ENCODE measurements at regions not wholly inside any gene's neighbourhood (a gene's known extent, or its start where the extent isn't known, plus 50 kb on each side); places are given as distances from the start of the nearest gene placed in this dataset.

- ATAC-seq (ENCODE audit: poor library complexity), result no peak
These were observed 124.7 kb upstream of the NIPBL start for GRCh38 chr5:36751886-36752285.

GRCh38 chr5:36755342-36755741, 121.2 kb upstream of the NIPBL start:
- Histone ChIP-seq H3K27ac (ENCODE audit: low read depth in 1 of 2, low read length in 2 of 2) (no peak overlapping the region), H3K27me3 (ENCODE audit: control insufficient read depth in 1 of 2, insufficient read depth in 2 of 2, low read length in 2 of 2) (peaks cover 0 to 5% of the 10 kb centered on the region in 2 experiments), H3K4me1 (ENCODE audit: insufficient read depth, low read length) (no peaks in the 10 kb centered on the region), H3K36me3 (ENCODE audit: insufficient read depth, low read length) (no peaks in the 10 kb centered on the region), H3K9me3 (ENCODE audit: control insufficient read depth in 1 of 2, insufficient read depth in 1 of 2, low read length in 2 of 2) (no peaks in the 10 kb centered on the region), H3K4me3 (ENCODE audit: low read length) (no peak overlapping the region)
- DNase-seq (no peak), ATAC-seq (ENCODE audit: poor library complexity) (no peak)
- peaks cover 5% of the 10 kb centered on the region for H3K27me3 Mint-ChIP-seq
- H3K9me3 Mint-ChIP-seq, result no peaks in the 10 kb centered on the region
- H3K4me3 Mint-ChIP-seq, result no peak overlapping the region
- TF ChIP-seq, protein P1, sequence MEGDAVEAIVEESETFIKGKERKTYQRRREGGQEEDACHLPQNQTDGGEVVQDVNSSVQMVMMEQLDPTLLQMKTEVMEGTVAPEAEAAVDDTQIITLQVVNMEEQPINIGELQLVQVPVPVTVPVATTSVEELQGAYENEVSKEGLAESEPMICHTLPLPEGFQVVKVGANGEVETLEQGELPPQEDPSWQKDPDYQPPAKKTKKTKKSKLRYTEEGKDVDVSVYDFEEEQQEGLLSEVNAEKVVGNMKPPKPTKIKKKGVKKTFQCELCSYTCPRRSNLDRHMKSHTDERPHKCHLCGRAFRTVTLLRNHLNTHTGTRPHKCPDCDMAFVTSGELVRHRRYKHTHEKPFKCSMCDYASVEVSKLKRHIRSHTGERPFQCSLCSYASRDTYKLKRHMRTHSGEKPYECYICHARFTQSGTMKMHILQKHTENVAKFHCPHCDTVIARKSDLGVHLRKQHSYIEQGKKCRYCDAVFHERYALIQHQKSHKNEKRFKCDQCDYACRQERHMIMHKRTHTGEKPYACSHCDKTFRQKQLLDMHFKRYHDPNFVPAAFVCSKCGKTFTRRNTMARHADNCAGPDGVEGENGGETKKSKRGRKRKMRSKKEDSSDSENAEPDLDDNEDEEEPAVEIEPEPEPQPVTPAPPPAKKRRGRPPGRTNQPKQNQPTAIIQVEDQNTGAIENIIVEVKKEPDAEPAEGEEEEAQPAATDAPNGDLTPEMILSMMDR (IDR thresholded peaks at IDR 0.05), result no peak
- no peaks in the 10 kb centered on the region for H3K4me1 Mint-ChIP-seq (ENCODE audit: low read depth)
- intact Hi-C loops (cut with DNase I, micrococcal nuclease), result no loop called here
- no peaks in the 10 kb centered on the region for H3K36me3 Mint-ChIP-seq (ENCODE audit: low read depth)
- POLR2A ChIA-PET, result no interaction called here
- H3K27ac Mint-ChIP-seq, result no peak overlapping the region
- CTCF ChIA-PET, result no interaction called here

More at GRCh38 chr5:36751886-36752285, 124.7 kb upstream of the NIPBL start:
- Mint-ChIP-seq H3K4me3 (no peak overlapping the region), H3K36me3 (ENCODE audit: low read depth) (no peaks in the 10 kb centered on the region), H3K9me3 (no peaks in the 10 kb centered on the region), H3K27ac (no peak overlapping the region), H3K27me3 (peaks cover 15% of the 10 kb centered on the region), H3K4me1 (ENCODE audit: low read depth) (no peaks in the 10 kb centered on the region)
- Histone ChIP-seq H3K4me1 (ENCODE audit: insufficient read depth, low read length) (no peaks in the 10 kb centered on the region), H3K27me3 (ENCODE audit: control insufficient read depth in 1 of 2, insufficient read depth in 2 of 2, low read length in 2 of 2) (peaks cover 6 to 7% of the 10 kb centered on the region in 2 experiments), H3K9me3 (ENCODE audit: control insufficient read depth in 1 of 2, insufficient read depth in 1 of 2, low read length in 2 of 2) (no peaks in the 10 kb centered on the region), H3K36me3 (ENCODE audit: insufficient read depth, low read length) (no peaks in the 10 kb centered on the region), H3K27ac (ENCODE audit: low read depth in 1 of 2, low read length in 2 of 2) (no peak overlapping the region), H3K4me3 (ENCODE audit: low read length) (no peak overlapping the region)
- intact Hi-C loops (cut with DNase I, micrococcal nuclease), result no loop called here
- POLR2A ChIA-PET, result no interaction called here
- no peak for DNase-seq
- CTCF ChIA-PET, result no interaction called here
- TF ChIP-seq, protein P1 (IDR thresholded peaks at IDR 0.05), result no peak

DNA sequence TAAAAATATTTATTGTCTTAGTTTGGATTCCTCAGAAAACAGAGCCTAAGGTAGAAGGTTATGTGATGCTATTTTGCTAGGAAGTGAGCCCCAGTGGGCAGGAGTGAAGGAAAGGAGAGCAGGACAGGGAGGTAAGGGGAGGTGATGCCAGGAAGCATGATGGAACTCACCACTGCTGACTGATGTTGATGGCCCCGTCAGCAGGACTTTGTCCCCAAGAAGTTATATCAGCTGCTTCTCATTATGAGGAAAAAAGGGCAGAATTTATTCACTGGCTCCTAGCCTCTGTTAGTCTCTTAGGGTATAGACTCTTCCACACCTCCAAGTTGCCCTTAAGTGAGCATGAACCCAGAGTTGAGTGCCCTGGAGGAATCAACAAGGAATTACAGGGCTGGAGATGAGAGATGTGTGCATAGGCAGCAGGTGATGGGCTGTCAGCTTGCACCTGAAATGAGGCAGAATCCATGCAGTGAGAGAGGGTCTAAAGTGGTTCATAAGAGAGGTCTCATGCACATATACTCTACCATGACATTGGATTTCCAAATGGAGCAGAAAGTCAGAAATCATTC, 120.6 kb upstream of the NIPBL start:
- Mint-ChIP-seq H3K4me1 (ENCODE audit: low read depth) (no peaks in the 10 kb centered on the region), H3K36me3 (ENCODE audit: low read depth) (no peaks in the 10 kb centered on the region), H3K4me3 (no peak overlapping the region), H3K9me3 (no peaks in the 10 kb centered on the region), H3K27ac (no peak overlapping the region), H3K27me3 (peaks cover 5% of the 10 kb centered on the region)
- H3K4me3 ChIP-seq (ENCODE audit: low read length), result no peak overlapping the region
- ATAC-seq (ENCODE audit: poor library complexity), result no peak
- H3K27ac ChIP-seq (ENCODE audit: low read depth in 1 of 2, low read length in 2 of 2), result no peak overlapping the region
- TF ChIP-seq, protein P1 (IDR thresholded peaks at IDR 0.05), result no peak
- H3K27me3 ChIP-seq (ENCODE audit: control insufficient read depth in 1 of 2, insufficient read depth in 2 of 2, low read length in 2 of 2), result peaks cover 0 to 5% of the 10 kb centered on the region in 2 experiments
- no peaks in the 10 kb centered on the region for H3K9me3 ChIP-seq (ENCODE audit: control insufficient read depth in 1 of 2, insufficient read depth in 1 of 2, low read length in 2 of 2)
- ChIA-PET CTCF (no interaction called here), POLR2A (no interaction called here)
- no peaks in the 10 kb centered on the region for H3K36me3 ChIP-seq (ENCODE audit: insufficient read depth, low read length)
- intact Hi-C loops (cut with DNase I, micrococcal nuclease), result no loop called here
- no peaks in the 10 kb centered on the region for H3K4me1 ChIP-seq (ENCODE audit: insufficient read depth, low read length)
- no peak for DNase-seq

Measured in CD4-positive, alpha-beta T cell (primary cell).